ENCODE measurements at regions not wholly inside any gene's neighbourhood (a gene's known extent, or its start where the extent isn't known, plus 50 kb on each side); places are given as distances from the start of the nearest gene placed in this dataset.

DNA sequence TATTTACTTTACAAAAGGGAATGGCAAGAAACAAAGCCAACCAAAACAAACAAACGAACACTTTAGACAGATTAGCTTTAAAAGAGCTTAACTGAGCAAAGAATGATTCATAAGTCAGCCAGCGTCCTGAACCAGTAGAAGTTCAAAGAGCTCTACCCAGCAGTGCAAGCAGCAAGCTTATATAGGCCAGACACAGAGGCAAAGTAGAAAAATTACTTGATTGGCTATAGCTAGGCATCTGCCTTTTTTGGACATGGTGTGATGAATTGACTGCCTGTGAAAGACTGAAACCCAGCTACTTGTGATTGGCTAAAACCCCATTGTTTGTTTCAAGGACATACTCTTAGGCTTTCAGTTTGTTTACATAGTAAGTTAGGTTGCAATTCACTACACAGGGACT, 2120.0 kb upstream of the RAG2 start:
- DNase-seq: no peak
- Mint-ChIP-seq H3K4me3 (ENCODE audit: low read depth, unreplicated experiment) (no peak overlapping the region), H3K36me3 (ENCODE audit: insufficient read depth, unreplicated experiment) (no peaks in the 10 kb centered on the region), H3K27ac (ENCODE audit: unreplicated experiment) (no peak overlapping the region), H3K27me3 (ENCODE audit: unreplicated experiment) (no peaks in the 10 kb centered on the region), H3K9me3 (ENCODE audit: low read depth, unreplicated experiment) (peaks cover 8% of the 10 kb centered on the region), H3K4me1 (ENCODE audit: low read depth, unreplicated experiment) (no peaks in the 10 kb centered on the region)
- no TSS peak for BruUV-seq (replicated peaks)
- TF ChIP-seq, protein P1, sequence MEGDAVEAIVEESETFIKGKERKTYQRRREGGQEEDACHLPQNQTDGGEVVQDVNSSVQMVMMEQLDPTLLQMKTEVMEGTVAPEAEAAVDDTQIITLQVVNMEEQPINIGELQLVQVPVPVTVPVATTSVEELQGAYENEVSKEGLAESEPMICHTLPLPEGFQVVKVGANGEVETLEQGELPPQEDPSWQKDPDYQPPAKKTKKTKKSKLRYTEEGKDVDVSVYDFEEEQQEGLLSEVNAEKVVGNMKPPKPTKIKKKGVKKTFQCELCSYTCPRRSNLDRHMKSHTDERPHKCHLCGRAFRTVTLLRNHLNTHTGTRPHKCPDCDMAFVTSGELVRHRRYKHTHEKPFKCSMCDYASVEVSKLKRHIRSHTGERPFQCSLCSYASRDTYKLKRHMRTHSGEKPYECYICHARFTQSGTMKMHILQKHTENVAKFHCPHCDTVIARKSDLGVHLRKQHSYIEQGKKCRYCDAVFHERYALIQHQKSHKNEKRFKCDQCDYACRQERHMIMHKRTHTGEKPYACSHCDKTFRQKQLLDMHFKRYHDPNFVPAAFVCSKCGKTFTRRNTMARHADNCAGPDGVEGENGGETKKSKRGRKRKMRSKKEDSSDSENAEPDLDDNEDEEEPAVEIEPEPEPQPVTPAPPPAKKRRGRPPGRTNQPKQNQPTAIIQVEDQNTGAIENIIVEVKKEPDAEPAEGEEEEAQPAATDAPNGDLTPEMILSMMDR (IDR thresholded peaks at IDR 0.05; ENCODE audit: unreplicated experiment): no peak
- CTCF ChIA-PET: no interaction called here
- intact Hi-C loops (cut with micrococcal nuclease; ENCODE audit: unreplicated experiment): no loop called here

DNA sequence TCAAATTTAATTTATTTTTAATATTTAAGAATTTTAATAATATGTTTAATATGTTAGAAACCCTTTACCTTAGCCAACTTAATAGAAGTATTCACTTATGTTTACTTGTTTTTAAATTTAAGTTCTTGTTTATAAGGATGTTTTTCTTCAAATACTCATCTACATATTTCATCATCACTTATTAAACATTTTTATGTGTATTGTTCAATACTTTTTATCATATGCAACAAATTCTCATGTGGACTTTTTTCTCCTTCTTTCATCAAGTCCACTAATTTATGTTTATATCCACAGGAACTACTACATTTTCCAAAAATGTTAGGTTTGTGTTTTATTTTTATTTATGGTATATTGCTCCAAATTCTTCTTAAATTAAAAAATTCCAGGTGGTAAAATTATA, 2113.1 kb upstream of the RAG2 start:
- intact Hi-C loops (cut with micrococcal nuclease; ENCODE audit: unreplicated experiment): no loop called here
- H3K4me3 Mint-ChIP-seq (ENCODE audit: low read depth, unreplicated experiment): no peak overlapping the region

DNA sequence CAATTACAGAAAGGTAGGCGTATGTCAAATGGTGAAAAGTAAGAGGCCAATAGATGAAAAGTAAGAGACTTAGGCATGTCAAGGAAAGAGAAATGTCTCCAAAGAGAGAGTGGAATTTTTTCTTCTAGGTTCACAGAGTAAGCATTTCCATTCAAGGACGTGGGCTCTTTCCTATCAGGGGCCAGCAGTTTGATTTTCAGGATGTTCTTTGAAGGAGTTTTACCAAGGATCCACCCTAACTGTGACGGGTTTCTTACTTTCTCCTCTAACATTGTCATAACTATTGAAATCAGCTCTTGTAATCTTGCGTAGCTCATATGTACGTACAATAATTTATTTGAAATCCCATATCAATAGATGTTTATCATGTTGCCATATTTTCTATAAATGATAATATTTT, 2112.2 kb upstream of the RAG2 start:
- CTCF ChIA-PET: no interaction called here
- DNase-seq: no peak
- Mint-ChIP-seq H3K4me3 (ENCODE audit: low read depth, unreplicated experiment) (no peak overlapping the region), H3K36me3 (ENCODE audit: insufficient read depth, unreplicated experiment) (no peaks in the 10 kb centered on the region), H3K27ac (ENCODE audit: unreplicated experiment) (no peak overlapping the region), H3K27me3 (ENCODE audit: unreplicated experiment) (no peaks in the 10 kb centered on the region), H3K4me1 (ENCODE audit: low read depth, unreplicated experiment) (no peaks in the 10 kb centered on the region), H3K9me3 (ENCODE audit: low read depth, unreplicated experiment) (peaks cover 14% of the 10 kb centered on the region)
- intact Hi-C loops (cut with micrococcal nuclease; ENCODE audit: unreplicated experiment): no loop called here
- BruUV-seq (replicated peaks): no TSS peak
- TF ChIP-seq, protein P1 (IDR thresholded peaks at IDR 0.05; ENCODE audit: unreplicated experiment): no peak

More for the DNA sequence above, 2113.1 kb upstream of the RAG2 start:
- CTCF ChIA-PET: no interaction called here
- Mint-ChIP-seq H3K36me3 (ENCODE audit: insufficient read depth, unreplicated experiment) (no peaks in the 10 kb centered on the region), H3K27ac (ENCODE audit: unreplicated experiment) (no peak overlapping the region), H3K9me3 (ENCODE audit: low read depth, unreplicated experiment) (peaks cover 14% of the 10 kb centered on the region), H3K4me1 (ENCODE audit: low read depth, unreplicated experiment) (no peaks in the 10 kb centered on the region), H3K27me3 (ENCODE audit: unreplicated experiment) (no peaks in the 10 kb centered on the region)
- DNase-seq: no peak
- TF ChIP-seq, protein P1 (IDR thresholded peaks at IDR 0.05; ENCODE audit: unreplicated experiment): no peak
- no TSS peak for BruUV-seq (replicated peaks)

DNA sequence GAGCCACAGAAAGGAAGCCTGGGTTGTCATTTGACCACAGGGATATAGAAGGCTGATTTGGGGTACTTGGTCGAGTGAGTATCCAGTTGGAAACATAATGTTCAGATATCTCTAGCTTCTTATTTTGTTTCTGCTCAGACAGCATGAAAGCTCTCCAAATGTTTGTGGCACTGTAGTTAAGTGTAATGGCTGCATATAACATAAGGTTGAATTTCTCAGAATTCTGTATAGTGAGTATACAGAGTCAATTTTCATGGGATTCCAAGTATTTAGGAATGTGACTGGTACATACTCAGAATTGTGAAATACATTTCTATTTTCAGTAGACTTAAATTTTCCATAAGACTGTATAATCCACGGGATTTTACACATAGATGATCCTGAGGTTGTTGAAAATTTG, 2102.1 kb upstream of the RAG2 start:
- H3K4me1 Mint-ChIP-seq (ENCODE audit: low read depth, unreplicated experiment): no peaks in the 10 kb centered on the region
- CTCF ChIA-PET: no interaction called here
- no peaks in the 10 kb centered on the region for H3K36me3 Mint-ChIP-seq (ENCODE audit: insufficient read depth, unreplicated experiment)
- H3K9me3 Mint-ChIP-seq (ENCODE audit: low read depth, unreplicated experiment): peaks cover 11% of the 10 kb centered on the region
- TF ChIP-seq, protein P1 (IDR thresholded peaks at IDR 0.05; ENCODE audit: unreplicated experiment): no peak
- no peak overlapping the region for H3K4me3 Mint-ChIP-seq (ENCODE audit: low read depth, unreplicated experiment)
- intact Hi-C loops (cut with micrococcal nuclease; ENCODE audit: unreplicated experiment): no loop called here
- H3K27ac Mint-ChIP-seq (ENCODE audit: unreplicated experiment): no peak overlapping the region
- BruUV-seq (replicated peaks): no TSS peak
- no peaks in the 10 kb centered on the region for H3K27me3 Mint-ChIP-seq (ENCODE audit: unreplicated experiment)
- DNase-seq: no peak

All from Calu3 (cell line).